Left ventricle myocardium superior (tissue), 1 donor: ENCODE measurements at regions not wholly inside any gene's neighbourhood (a gene's known extent, or its start where the extent isn't known, plus 50 kb on each side); places are given as distances from the start of the nearest gene placed in this dataset.
"Not testable (repeated sequence)": the region's sequence is repeated elsewhere in the genome, so short reads cannot be mapped to it uniquely, and the experiment has no call there.

Source experiments
- ATAC-seq: fragments of 200-7000 bp; cut with Tn5 transposase; one replicate; pipeline ENCODE4 v1.9.1; 2020; ENCODE audit warnings: mild to moderate bottlenecking, moderate library complexity
- DNase-seq: peaks from one replicate; pipeline ENCODE4 v3.0.0-alpha.2; 2020
- intact Hi-C: fragments of 100-400 bp; cut with micrococcal nuclease; formaldehyde crosslinking; loops from one replicate; pipeline ENCODE4 v1.11.0; 2022
- donor health status: DM: no; HTN: yes; CAD: no; lungs with severe emphysema.

DNA sequence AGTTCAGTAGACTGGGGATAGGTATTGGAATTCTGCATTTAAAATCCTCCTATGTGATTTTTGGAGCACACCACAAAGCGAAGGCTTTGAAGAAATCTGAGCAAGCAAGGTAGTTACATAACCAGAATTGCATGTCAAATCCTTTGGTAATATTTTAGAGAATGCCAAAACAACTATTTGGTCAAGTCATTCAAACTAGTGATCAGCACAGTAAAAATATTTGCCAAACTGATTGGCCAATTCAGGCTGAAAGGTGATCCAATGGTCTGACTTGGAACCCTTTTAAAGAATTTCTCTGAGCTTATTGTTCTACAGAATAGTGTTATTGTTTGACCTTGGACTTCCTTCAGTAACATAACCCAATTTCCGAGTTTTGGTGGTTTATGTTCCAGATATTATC is 214.2 kb upstream of the ETAA1 start:
- intact Hi-C loops: no loop called here
- no peak for ATAC-seq
- no peak for DNase-seq

DNA sequence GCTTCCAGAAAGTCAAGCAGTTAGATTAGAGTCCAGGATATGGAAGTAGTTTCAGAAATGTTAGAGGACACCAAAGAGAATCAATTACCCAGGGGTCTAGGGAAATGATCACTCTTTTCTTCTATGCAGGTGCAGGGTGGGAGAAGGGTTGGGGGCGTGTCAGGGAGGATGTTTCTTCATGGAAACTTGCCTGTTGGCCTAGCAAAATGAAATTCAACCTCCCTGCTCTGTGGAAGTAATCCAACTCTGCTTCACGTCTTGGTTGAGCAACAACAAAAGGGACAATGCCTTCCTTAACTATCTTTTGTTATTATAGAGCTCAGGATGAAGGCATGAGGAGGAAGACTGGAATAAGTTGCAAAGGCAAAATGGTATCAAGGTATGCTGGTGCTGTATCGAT is 210.8 kb upstream of the ETAA1 start:
- DNase-seq: no peak
- intact Hi-C loops: no loop called here

DNA sequence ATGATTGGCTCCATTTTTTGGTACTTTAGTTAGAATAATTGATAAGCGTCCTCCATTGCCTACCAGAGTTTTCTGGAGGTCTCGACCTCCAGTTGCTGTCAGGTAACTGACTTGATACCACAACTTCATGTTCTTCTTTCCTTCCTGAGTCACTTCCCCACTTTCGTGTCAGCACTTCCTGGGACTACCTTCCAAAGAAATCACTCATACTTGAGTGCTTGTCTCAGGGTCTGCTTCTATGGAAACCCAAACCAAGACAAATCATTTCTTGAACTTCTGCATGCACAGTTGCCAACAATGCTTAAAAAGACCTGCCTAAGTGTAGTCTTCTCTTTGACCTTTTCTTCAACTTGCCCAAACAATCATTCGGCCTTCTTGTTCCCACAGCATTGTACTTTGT is 210.3 kb upstream of the ETAA1 start:
- intact Hi-C loops: no loop called here
- no peak for ATAC-seq
- no peak for DNase-seq

More for the DNA sequence above, 210.8 kb upstream of the ETAA1 start:
- ATAC-seq: no peak

DNA sequence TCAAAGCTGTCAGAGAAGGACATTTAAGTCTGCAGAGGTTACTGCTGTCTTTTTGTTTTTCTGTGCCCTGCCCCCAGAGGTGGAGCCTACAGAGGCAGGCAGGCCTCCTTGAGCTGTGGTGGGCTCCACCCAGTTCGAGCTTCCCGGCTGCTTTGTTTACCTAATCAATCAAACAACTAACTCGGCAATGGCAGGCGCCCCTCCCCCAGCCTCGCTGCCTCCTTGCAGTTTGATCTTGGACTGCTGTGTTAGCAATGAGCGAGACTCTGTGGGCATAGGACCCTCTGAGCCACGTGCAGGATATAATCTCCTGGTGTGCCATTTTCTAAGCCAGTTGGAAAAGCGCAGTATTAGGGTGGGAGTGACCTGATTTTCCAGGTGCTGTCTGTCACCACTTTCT is 201.8 kb upstream of the ETAA1 start:
- intact Hi-C loops, DNase-seq, ATAC-seq: not testable (repeated sequence)

DNA sequence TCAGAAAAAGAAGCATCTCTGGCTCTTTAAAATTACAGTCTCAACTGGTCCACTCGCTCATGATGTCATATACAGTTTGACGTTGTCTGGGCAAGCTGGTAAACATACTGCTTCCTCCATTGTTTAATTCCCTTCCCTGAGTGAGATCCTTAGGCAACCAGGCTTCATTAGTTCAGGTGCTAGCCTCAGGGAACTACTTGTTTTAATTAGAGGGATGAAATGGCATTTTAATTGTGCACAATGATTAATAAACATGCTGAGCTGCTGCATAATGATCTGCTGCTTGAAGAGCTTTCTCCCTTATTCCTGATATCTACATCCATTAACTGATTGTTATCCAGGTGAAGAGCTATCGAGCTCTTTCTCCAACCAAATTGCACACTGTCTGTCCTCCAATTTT is 195.6 kb upstream of the ETAA1 start:
- DNase-seq (no peak), ATAC-seq (no peak)
- intact Hi-C loops: no loop called here

DNA sequence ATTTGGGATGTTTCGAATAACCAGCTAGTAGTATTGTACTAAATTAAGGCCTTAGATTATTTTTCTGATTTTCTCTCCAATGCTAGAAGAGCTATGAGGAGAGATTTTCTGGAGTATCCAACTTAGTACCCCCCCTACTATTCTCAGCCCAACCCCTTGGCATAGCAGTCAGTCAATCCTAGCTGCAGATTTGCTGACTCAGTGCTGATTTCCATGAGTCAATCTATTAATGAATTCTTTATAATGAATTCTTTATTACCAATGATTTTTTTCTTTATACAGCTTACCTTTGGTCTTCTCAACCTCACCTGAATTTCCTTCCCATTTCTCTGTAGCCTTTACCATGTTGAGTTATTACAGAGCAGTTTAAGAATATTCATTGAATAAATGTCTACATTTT is 192.8 kb upstream of the ETAA1 start:
- ATAC-seq (no peak), DNase-seq (no peak)
- intact Hi-C loops: no loop called here

DNA sequence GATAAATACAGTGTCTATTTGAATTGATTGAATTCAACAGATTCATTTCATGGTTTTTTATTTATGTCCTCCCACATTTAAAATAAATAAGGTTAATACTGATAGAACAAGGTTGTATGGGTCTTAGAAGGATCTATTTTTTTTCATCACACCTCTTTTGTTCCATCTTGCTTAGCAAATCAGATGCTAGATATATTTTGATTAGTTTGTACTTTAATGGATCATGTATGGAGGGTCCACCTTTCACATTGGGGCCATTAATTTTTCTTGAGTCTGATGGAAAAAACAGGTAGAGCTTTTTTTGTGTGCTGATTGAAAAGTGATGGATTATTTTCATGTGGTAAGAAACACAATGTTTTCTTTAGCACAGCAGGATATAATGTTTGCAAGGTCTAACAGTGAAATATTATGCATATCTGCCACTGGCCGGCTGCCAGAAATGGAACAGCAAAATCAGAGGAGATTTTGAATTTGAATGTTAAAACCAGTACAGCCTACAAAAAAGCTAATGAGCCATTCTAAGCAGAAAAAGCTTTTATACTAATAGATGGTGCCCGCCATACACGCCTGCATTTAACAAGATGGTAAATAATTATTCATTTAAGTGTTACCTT is 188.1 kb upstream of the ETAA1 start:
- ATAC-seq: no peak
- no peak for DNase-seq
- intact Hi-C loops: no loop called here

DNA sequence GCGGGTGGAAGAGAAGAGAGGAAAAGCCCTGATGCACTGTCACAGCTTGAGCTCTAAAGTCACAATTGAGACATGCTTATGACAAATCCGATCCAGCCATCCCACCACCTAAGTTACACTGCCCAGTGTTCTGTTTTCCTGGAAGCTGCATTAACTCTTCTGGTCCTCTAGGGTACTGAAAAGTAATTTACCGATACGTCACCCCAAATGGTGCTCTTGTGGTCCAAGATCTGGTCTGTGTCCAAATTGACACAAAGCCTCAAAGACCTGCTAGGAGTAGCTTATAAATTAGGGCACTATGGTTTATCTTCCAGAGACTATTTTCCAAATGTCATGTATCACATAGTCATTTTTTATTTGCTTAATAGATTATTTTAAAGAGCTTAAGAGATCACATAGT is 186.7 kb upstream of the ETAA1 start:
- intact Hi-C loops: no loop called here
- DNase-seq: no peak
- no peak for ATAC-seq

DNA sequence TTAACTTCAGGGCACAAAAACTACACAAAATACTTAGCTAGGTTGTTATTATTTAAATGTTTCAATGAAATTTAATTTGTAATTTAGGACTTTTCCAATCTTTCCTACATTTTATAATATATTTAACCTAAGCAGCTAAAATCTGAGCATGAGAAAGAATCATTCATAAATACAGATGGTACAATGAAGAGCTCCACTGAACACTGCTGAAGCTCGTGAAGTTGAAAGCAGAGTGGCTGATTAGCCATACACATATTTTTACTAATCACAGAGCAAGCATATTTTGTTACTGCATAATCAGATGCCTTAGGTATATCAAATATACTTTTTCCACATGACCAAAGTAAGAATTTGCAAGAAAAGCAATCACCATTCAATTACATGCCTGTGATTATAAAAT is 184.9 kb upstream of the ETAA1 start:
- DNase-seq: no peak
- intact Hi-C loops: no loop called here
- ATAC-seq: no peak

DNA sequence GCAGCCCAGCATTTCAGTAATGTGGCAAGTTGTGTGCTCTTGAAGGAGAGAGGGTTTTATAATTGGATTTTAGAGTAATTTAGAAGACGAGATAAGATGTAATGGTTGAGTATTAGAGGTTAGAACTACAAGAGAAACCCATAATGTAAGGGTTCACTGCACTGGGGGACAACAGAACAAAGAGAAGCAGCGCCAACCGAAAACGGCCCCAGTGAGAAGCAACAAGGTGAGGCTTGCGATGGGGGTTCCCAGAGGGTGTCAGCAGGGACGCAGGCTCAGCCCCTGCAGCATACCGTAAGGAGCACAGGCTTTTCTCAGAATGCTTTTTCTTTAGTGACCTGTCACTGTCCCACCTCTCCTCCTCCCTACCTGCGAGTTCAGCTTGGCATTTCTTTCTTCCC is 183.9 kb upstream of the ETAA1 start:
- intact Hi-C loops: no loop called here
- DNase-seq (no peak), ATAC-seq (no peak)

DNA sequence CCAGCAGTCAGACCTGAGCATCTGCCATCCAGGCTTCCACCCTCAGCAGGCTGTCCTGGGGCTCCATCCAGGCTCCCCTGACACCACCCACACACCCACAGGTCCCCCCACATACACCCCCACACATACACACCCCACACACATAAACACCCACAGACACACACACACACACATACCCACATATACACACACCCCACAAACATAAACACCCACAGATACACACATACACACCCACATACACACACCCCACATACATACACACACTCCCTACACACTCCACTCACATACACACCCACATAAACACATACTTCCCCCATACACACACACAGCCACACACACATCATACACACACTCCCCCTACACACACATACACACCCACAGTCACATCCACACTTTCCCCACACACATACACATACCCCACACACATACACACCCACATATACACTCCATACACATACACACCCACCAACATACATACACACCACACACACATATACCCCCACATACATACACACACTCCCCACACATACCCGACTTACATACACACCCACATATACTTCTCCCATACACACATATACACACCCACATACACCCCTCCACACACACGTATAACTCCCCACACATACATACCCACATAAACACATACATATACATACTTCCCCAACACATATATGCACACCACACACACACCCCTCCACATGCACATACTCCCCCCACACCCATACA is 183.3 kb upstream of the ETAA1 start:
- intact Hi-C loops: no loop called here
- DNase-seq (no peak), ATAC-seq (no peak)

DNA sequence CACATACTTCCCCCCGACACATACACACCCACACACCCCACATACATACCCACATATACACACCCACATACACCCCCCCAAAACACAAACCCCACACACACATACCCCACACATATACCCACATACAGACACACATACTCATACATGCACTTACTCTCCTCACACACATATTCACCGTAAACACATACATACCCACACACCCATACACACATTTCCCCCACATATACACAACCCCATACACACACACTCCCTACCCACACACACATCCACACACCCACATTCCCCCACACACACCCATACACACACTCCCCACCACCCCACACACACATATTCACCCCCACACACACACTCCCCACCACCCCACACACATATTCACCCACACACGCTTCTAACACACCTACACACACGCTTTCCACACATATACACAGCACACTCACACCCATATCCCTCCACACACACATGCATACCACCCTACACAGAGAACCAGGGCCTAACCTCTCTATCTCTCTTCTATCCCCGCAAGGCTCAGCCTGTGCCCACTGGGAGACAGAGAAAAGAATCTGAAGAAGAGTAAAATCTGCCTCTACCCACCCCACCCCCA is 182.4 kb upstream of the ETAA1 start:
- DNase-seq: no peak
- no peak for ATAC-seq
- intact Hi-C loops: no loop called here

DNA sequence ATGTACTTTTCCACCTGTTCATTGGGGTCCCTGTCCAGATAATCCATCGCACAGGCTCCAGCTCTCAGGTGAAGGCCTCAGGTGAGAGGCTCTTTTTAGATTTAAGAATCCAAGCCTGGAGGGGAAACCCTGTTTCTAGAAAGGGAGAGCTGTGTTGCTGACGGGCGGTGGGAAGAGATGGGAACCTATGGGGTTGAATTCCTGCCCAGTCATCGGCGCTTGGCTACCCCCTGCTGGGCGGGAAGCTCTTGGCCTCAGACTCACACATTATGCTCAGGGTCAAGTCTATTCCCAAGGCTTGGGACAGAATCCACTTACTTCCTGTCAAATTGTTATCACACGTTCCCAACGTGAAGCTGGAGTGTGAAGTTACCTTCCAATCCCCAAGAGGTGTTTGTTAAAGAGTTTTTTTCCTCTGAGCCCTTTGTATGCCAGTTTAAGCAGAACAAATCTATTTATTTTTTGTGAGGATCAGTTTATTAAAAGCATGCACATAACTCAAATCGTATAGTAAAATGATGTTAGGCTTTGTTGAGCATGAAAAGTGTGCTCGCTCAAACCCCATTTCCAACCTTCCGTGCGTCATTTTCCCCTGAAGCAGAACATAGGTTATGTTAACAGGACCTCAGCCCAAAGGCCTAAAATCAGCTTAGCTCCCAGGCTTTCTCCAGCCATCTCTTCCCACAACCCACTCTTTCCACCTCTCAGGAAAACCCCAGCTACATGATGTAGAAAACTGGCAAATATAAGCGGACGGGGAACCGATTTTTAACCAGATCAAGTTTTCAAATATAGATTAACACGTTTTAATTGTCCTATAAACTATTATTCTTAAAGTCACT is 181.7 kb upstream of the ETAA1 start:
- DNase-seq (no peak), ATAC-seq (no peak)
- intact Hi-C loops: no loop called here

DNA sequence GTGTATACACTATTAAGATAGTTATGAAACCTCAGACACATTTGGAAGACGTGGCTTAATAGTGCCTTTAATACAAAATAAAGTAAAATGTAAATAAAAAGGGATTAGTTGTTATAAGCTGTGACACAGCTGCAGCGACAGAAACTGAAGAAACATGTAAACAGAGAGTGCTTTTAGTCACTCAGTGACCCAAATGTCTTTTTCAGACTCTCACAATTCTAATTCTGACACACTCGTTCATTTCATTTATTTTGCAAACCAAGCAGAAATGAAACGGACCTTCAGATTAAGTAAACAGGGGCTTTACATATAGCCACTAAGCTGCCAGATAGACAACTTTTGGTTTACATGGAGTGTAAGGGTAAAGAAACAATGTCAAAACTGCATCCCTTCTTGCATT is 181.0 kb upstream of the ETAA1 start:
- intact Hi-C loops: no loop called here
- DNase-seq (no peak), ATAC-seq (no peak)

DNA sequence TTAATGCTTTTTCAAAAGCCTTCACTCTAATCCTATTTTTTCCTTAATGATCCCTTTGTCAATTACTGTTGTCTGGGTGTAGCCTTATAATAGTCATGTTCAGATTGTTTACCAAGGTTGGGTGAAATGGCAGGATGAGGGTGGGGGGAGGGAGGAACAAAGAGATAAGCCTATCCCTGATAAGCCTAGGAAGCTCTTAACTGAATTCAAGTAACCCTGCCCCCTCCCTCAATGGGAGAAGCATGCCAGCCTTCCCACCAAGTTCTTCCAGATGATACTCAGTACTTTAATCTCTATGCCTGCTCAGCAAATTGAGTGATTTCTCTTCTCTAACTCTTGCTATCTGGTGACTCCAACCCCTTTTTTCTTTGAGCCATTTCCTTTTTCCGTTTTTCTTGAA is 180.3 kb upstream of the ETAA1 start:
- intact Hi-C loops: no loop called here
- ATAC-seq (no peak), DNase-seq (no peak)

DNA sequence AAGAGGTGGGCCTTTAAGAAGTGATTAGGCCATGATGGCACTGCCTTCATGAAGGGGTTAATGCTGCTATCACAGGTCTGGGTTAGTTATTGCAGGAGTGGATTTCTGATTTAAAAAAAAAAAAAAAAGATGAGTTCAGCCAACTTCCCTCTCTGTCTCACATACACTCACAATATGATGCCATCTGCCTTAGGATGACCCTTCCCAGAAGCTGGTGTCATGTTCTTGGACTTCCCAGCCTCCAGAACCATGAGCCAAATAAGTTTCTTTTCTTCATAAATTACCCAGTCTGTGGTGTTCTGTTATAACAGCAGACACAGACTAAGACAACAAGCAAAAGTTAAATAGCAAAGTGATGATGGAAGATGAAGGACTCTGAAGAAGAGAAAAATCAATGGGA is 179.7 kb upstream of the ETAA1 start:
- DNase-seq: no peak
- ATAC-seq: no peak
- intact Hi-C loops: no loop called here

DNA sequence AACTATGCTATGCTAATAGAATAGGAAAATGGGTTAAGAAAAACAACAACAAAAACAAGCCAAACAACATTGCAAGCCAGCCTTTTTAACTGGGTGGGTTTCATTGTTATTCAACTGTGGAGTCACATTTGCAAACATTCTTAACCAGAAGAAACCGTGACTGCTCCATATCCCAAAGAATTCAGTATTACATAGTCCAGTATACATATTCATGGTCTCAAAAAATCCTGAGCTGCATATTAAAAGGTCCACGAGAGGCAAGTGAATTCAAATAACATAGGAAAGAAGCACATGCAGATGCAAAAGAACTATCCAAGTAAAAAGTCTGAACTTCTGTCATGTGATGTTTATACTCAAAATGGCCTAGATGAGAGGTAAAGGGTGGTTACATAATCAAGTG is 179.1 kb upstream of the ETAA1 start:
- ATAC-seq (no peak), DNase-seq (no peak)
- intact Hi-C loops: no loop called here

DNA sequence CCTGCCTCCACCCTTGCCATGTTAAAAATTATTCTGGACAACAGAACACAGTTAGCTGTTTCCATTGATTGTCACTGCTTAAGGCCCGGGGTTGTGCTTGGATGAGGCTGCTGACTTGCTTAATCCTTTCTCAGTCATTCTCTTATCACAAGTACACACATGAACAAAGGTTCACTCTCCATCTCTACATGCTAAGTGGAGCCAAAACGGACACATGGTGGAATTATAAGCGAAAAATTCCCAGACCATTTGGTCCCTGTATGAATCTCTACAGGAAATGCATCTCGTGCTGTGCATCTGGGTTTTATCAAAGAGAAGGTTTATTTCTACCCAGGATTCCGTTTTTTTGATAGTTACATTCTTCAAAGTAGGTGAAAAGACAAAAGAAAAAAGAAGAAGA is 177.5 kb upstream of the ETAA1 start:
- ATAC-seq: no peak
- DNase-seq: no peak
- intact Hi-C loops: no loop called here

DNA sequence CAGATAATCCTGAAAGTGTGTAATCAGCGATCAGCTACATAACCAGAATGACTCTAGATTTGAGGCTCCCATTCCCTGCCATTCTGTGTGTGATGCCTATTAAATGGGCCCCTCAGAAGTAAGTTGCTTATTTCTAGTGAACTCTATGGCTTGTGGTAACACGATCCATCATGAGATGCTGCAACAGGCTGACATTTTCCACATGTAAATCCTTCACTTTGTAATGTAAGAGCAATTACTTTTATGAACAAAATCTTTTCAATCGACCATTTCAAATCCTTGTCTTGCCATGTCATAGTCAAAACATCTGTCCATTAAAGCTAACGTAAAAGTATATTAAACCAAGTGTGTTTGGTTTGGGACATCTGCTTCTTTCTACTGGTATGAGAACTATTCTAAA is 175.9 kb upstream of the ETAA1 start:
- ATAC-seq (no peak), DNase-seq (no peak)
- intact Hi-C loops: no loop called here

DNA sequence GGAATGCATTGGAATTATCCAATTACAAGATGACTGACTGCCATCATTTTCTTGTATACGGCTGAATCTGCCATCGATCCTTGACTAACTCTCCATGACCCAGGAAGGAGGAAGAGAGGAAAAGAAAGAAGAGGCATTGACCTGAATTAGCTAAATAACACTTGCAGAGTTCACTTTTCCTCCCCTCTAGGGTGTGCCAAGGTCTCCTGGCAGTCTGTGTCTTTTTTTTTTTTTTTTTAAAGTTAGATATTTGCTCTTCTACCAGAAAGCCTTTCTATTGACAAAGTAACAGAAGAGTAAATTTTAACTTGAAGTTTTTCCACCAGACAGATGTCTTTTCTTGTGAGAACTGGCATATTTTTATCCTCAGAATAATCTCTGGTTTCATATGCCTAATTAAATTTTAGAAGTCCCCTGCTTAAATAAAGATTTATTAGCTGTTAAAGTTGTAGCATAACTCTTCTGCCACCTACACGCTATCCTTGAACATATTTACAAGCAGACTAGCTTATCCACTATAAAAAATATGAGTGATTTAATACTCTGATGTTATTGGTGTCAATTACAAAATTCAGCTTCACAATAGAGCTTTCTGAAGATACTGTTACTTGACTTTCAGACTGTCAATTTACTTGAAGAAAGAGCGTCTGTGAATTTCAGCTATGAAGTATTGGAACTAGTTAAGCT is 171.7 kb upstream of the ETAA1 start:
- intact Hi-C loops: no loop called here
- DNase-seq (no peak), ATAC-seq (no peak)
